ENCODE measurements at regions not wholly inside any gene's neighbourhood (a gene's known extent, or its start where the extent isn't known, plus 50 kb on each side); places are given as distances from the start of the nearest gene placed in this dataset.

DNA sequence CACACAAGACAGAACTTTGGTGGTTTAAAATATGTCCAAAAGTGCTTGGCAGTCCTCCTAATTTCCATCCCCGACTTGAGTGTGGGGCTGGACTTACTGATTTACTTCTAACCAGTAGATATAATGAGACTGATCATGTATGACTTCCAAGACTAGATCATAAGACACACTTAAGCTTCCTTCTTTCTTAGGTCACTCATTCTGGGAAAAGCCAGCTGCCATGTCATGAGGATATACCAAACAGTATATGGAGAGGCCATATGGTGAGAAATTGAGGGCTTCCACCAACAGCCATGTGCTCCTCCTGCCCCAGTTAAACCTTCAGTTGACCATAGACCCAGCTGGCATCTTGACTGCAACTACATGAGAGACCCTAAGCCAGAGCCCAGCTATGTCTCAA, 282.8 kb upstream of the PROK2 start:
- peaks cover 18 to 25% (median 20%) of the 10 kb centered on the region in 7 donors for H3K9me3 Mint-ChIP-seq
- no peak overlapping the region for H3K4me3 Mint-ChIP-seq
- H3K27ac ChIP-seq (ENCODE audit: low read depth in 1 of 2, low read length in 2 of 2), result no peak overlapping the region
- no peak overlapping the region for H3K9ac ChIP-seq (ENCODE audit: insufficient read depth, low read length, poor library complexity, severe bottlenecking)
- H3K27ac Mint-ChIP-seq, result peak overlapping the region in 2 of 7 donors; percentile 14 to 38
- H3K4me1 ChIP-seq (ENCODE audit: control insufficient read depth in 1 of 2, insufficient read depth in 2 of 2, low read length in 2 of 2), result no peaks in the 10 kb centered on the region
- H3K36me3 Mint-ChIP-seq, result peaks cover 7 to 16% of the 10 kb centered on the region in 2 donors
- no peak overlapping the region for H3K4me3 ChIP-seq (replicated peaks in 1 of 3; ENCODE audit: low read depth in 2 of 3, low read length in 3 of 3)
- H2AFZ ChIP-seq (ENCODE audit: insufficient read depth, low read depth, low read length, poor library complexity, severe bottlenecking), result no peak overlapping the region
- H3K4me1 Mint-ChIP-seq, result no peaks in the 10 kb centered on the region
- no peaks in the 10 kb centered on the region for H3K36me3 ChIP-seq (replicated peaks in 1 of 2; ENCODE audit: control insufficient read depth in 1 of 2, insufficient read depth in 2 of 2, low read length in 2 of 2)
- H4K20me1 ChIP-seq (ENCODE audit: insufficient read depth, low read length), result no peaks in the 10 kb centered on the region
- H3K9me3 ChIP-seq (replicated peaks in 1 of 2; ENCODE audit: control insufficient read depth in 1 of 2, insufficient read depth in 1 of 2, low read length in 2 of 2), result peaks cover 0 to 6% of the 10 kb centered on the region in 2 donors
- intact Hi-C loops (cut with micrococcal nuclease), result no loop called here
- no peak for DNase-seq
- H3K79me2 ChIP-seq (ENCODE audit: insufficient read depth, low read length), result no peaks in the 10 kb centered on the region
- H3K27me3 Mint-ChIP-seq (ENCODE audit: low read depth in 3 of 3), result peaks cover 2 to 5% (median 4%) of the 10 kb centered on the region in 3 donors
- no CpG with 5 or more reads among the region's 1 CpG for WGBS (ENCODE audit: insufficient coverage)
- no peak overlapping the region for H3K4me2 ChIP-seq (replicated peaks; ENCODE audit: extremely low read depth, low read length, poor library complexity, severe bottlenecking)
- no peaks in the 10 kb centered on the region for H3K27me3 ChIP-seq (ENCODE audit: control insufficient read depth in 2 of 2, insufficient read depth in 2 of 2, low read length in 2 of 2)
- TF ChIP-seq, protein P1, sequence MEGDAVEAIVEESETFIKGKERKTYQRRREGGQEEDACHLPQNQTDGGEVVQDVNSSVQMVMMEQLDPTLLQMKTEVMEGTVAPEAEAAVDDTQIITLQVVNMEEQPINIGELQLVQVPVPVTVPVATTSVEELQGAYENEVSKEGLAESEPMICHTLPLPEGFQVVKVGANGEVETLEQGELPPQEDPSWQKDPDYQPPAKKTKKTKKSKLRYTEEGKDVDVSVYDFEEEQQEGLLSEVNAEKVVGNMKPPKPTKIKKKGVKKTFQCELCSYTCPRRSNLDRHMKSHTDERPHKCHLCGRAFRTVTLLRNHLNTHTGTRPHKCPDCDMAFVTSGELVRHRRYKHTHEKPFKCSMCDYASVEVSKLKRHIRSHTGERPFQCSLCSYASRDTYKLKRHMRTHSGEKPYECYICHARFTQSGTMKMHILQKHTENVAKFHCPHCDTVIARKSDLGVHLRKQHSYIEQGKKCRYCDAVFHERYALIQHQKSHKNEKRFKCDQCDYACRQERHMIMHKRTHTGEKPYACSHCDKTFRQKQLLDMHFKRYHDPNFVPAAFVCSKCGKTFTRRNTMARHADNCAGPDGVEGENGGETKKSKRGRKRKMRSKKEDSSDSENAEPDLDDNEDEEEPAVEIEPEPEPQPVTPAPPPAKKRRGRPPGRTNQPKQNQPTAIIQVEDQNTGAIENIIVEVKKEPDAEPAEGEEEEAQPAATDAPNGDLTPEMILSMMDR (IDR thresholded peaks at IDR 0.05), result no peak

DNA sequence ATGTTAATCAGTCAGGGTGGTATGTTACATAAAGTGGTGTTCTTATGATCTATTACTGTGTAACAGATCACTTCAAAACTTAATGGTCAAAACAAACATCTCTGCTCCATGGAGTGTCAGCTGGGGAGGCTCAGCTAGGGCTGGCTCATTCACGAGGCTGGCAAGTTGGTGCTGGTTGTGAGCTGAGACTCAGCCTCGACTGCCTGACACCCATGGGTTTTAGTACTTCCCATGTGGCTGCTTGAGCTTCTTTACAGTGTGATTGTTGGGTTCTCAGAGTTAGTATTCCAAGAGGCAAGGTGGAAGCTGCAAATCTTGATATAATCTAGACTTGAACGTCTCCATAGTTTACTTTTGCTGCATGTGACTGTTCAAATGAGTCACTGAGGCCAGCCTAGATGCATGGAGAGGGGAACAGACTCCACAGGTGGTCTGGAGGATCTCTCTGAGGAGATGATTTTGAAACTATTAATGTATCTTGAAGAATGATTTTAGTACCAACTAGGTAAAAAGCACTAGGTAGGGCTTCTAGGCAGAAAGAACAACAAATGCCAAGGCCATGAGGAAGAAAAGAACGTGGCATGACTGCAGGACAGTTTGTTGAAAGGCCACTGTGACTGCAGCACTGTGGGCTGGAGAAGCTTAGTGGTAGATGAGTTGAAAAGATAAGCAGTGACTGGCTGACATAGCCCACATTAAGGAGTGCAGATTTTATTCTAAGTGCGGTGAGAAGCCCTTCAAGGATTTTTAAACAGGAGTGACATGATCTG, 281.1 kb upstream of the PROK2 start:
- H3K4me3 Mint-ChIP-seq, result no peak overlapping the region
- Histone ChIP-seq H3K4me3 (replicated peaks in 1 of 3; ENCODE audit: low read depth in 2 of 3, low read length in 3 of 3) (no peak overlapping the region), H3K79me2 (ENCODE audit: insufficient read depth, low read length) (no peaks in the 10 kb centered on the region), H3K4me2 (replicated peaks; ENCODE audit: extremely low read depth, low read length, poor library complexity, severe bottlenecking) (no peak overlapping the region), H3K4me1 (ENCODE audit: control insufficient read depth in 1 of 2, insufficient read depth in 2 of 2, low read length in 2 of 2) (no peaks in the 10 kb centered on the region), H4K20me1 (ENCODE audit: insufficient read depth, low read length) (no peaks in the 10 kb centered on the region), H3K9me3 (replicated peaks in 1 of 2; ENCODE audit: control insufficient read depth in 1 of 2, insufficient read depth in 1 of 2, low read length in 2 of 2) (peaks cover 0 to 6% of the 10 kb centered on the region in 2 donors), H3K9ac (ENCODE audit: insufficient read depth, low read length, poor library complexity, severe bottlenecking) (no peak overlapping the region), H3K36me3 (replicated peaks in 1 of 2; ENCODE audit: control insufficient read depth in 1 of 2, insufficient read depth in 2 of 2, low read length in 2 of 2) (no peaks in the 10 kb centered on the region), H3K27ac (ENCODE audit: low read depth in 1 of 2, low read length in 2 of 2) (no peak overlapping the region), H3K27me3 (ENCODE audit: control insufficient read depth in 2 of 2, insufficient read depth in 2 of 2, low read length in 2 of 2) (no peaks in the 10 kb centered on the region), H2AFZ (ENCODE audit: insufficient read depth, low read depth, low read length, poor library complexity, severe bottlenecking) (no peak overlapping the region)
- peak overlapping the region in 1 of 7 donors; percentile 36 for H3K27ac Mint-ChIP-seq
- WGBS (ENCODE audit: insufficient coverage), result 57% methylated on average over 4 of the region's 5 CpGs
- peaks cover 18 to 26% (median 20%) of the 10 kb centered on the region in 7 donors for H3K9me3 Mint-ChIP-seq
- H3K27me3 Mint-ChIP-seq (ENCODE audit: low read depth in 3 of 3), result peaks cover 5 to 7% (median 5%) of the 10 kb centered on the region in 3 donors
- TF ChIP-seq, protein P1 (IDR thresholded peaks at IDR 0.05), result no peak
- intact Hi-C loops (cut with micrococcal nuclease), result no loop called here
- DNase-seq, result no peak
- no peaks in the 10 kb centered on the region for H3K4me1 Mint-ChIP-seq
- peaks cover 7 to 10% of the 10 kb centered on the region in 2 donors for H3K36me3 Mint-ChIP-seq
